SK-N-SH (cell line): ENCODE measurements at regions not wholly inside any gene's neighbourhood (a gene's known extent, or its start where the extent isn't known, plus 50 kb on each side); places are given as distances from the start of the nearest gene placed in this dataset.

Experiments
- USF2 ChIP-seq: fragments of 150-350 bp; IDR thresholded peaks from 2 replicates; pipeline ENCODE4 v1.6.1; 2017; ENCODE audit warnings: antibody characterized with exemption, low read length, low read depth, borderline replicate concordance
- TF ChIP-seq, protein P1 (sequence below): fragments of 200-600 bp; sonication (generic); IDR thresholded peaks from 2 replicates; pipeline ENCODE4 v1.6.1; 2017; ENCODE audit warnings: antibody characterized with exemption, mild to moderate bottlenecking, moderate library complexity

- no peak for TF ChIP-seq USF2
- TF ChIP-seq, protein P1, sequence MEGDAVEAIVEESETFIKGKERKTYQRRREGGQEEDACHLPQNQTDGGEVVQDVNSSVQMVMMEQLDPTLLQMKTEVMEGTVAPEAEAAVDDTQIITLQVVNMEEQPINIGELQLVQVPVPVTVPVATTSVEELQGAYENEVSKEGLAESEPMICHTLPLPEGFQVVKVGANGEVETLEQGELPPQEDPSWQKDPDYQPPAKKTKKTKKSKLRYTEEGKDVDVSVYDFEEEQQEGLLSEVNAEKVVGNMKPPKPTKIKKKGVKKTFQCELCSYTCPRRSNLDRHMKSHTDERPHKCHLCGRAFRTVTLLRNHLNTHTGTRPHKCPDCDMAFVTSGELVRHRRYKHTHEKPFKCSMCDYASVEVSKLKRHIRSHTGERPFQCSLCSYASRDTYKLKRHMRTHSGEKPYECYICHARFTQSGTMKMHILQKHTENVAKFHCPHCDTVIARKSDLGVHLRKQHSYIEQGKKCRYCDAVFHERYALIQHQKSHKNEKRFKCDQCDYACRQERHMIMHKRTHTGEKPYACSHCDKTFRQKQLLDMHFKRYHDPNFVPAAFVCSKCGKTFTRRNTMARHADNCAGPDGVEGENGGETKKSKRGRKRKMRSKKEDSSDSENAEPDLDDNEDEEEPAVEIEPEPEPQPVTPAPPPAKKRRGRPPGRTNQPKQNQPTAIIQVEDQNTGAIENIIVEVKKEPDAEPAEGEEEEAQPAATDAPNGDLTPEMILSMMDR, result no peak
Observed at GRCh38 chr2:122680662-122681061, 925.2 kb downstream of the TSN start.
